Memory B cell (primary cell): ENCODE measurements at regions not wholly inside any gene's neighbourhood (a gene's known extent, or its start where the extent isn't known, plus 50 kb on each side); places are given as distances from the start of the nearest gene placed in this dataset.

Source experiments
- ATAC-seq: fragments of 150-1000 bp; cut with Tn5 transposase; 2 replicates; pipeline ENCODE4 v1.10.0; 2021; ENCODE audit warnings: low read depth, mild to moderate bottlenecking, moderate library complexity
- DNase-seq, 2 donors: peaks; one replicate each; pipeline ENCODE4 v3.0.0; 2022; ENCODE audit warnings: low spot score in 2 of 2
- H3K27ac Mint-ChIP-seq: one replicate; pipeline ENCODE4 v1.8.0; 2022; ENCODE audit warnings: mild to moderate bottlenecking, moderate library complexity, mixed read lengths
- H3K27me3 Mint-ChIP-seq: one replicate; pipeline ENCODE4 v1.8.0; 2022; ENCODE audit warnings: mixed read lengths
- H3K36me3 Mint-ChIP-seq: one replicate; pipeline ENCODE4 v1.8.0; 2022; ENCODE audit warnings: mild to moderate bottlenecking, mixed read lengths
- H3K4me1 Mint-ChIP-seq: one replicate; pipeline ENCODE4 v1.8.0; 2022; ENCODE audit warnings: mixed read lengths
- H3K4me3 Mint-ChIP-seq: one replicate; pipeline ENCODE4 v1.8.0; 2022; ENCODE audit warnings: mild to moderate bottlenecking, moderate library complexity, mixed read lengths
- H3K9me3 Mint-ChIP-seq: one replicate; pipeline ENCODE4 v1.8.0; 2022; ENCODE audit warnings: mixed read lengths

DNA sequence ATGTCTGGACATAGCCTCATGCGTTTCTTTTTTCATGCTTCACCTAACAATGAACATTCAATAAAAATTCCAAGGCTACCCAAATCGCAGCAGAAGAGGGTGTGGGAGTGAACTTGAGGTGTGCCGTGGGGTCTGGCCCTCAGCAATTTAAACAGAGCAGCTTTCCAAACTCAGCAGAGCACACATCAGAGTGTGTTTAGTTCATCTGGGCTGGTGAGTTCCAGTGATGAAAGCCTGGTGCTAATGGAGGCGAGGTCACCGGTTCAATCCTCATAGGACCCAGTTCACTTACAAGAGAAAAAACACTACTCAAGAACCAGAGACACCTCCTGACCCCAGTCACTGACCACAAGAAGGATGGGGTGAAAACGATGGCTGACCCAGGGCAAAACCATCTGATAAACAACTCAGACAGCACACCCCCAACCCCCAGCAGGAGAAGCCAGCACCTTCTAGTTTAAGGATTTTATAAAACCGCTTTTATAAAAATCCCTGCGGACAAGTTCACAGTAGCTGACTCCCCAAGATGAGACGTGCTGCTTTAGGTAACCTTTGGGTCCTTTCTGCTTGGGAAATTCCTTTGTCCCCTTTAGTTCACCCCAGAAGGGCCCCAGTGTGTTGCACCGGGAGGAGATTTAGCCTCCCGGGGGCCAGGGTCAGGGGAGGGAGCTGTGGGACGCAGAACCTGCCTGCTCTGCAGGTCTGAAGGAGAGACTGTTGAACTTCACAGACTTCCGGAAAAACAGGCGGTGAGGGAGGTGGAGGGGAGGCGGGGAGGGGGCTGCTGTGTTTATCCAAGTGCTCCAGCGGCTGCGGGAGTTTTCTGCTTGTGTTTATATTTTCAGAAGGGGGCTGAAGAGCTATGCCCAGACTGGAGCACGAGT is 152.7 kb upstream of the SOX11 start:
- H3K27ac Mint-ChIP-seq: no peak overlapping the region
- peaks cover 7% of the 10 kb centered on the region for H3K9me3 Mint-ChIP-seq
- peaks cover 2% of the 10 kb centered on the region for H3K36me3 Mint-ChIP-seq
- H3K4me1 Mint-ChIP-seq: no peaks in the 10 kb centered on the region
- peaks cover 3% of the 10 kb centered on the region for H3K27me3 Mint-ChIP-seq
- no peak overlapping the region for H3K4me3 Mint-ChIP-seq
- DNase-seq (no peak), ATAC-seq (no peak)

- peaks cover 10% of the 10 kb centered on the region for H3K9me3 Mint-ChIP-seq
- H3K36me3 Mint-ChIP-seq: peaks cover 2% of the 10 kb centered on the region
- H3K4me1 Mint-ChIP-seq: no peaks in the 10 kb centered on the region
- H3K27me3 Mint-ChIP-seq: peaks cover 3% of the 10 kb centered on the region
- no peak for ATAC-seq
- H3K27ac Mint-ChIP-seq: no peak overlapping the region
- no peak for DNase-seq
- H3K4me3 Mint-ChIP-seq: no peak overlapping the region
Measured at GRCh38 chr2:5540856-5541255, 151.3 kb upstream of the SOX11 start.

DNA sequence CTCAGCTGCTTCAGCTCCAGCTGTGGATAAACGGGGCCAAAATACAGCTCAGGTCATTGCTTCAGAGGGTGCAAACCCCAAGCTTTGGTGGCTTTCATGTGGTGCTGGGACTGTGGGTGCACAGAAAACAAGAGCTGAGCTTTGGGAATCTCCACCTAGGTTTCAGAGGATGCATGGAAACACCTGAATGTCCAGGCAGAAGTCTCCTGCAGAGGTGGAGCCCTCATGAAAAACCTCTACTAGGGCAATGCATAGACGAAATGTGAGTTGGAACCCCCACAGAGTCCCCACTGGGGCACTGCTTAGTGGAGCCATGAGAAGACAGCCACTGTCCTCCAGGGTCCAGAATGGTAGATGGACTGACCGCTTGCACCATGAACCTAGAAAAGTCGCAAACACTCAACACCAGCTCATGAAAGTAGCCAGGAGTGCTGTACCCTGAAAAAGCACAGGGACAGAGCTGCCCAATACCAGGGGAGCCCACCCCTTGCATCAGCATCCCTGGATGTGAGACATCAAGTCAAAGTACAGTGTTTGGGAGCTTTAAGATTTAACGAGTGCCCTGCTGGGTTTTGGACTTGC is 147.9 kb upstream of the SOX11 start:
- ATAC-seq: no peak
- no peaks in the 10 kb centered on the region for H3K4me1 Mint-ChIP-seq
- peaks cover 7% of the 10 kb centered on the region for H3K9me3 Mint-ChIP-seq
- DNase-seq: no peak
- H3K36me3 Mint-ChIP-seq: peaks cover 2% of the 10 kb centered on the region
- H3K4me3 Mint-ChIP-seq: no peak overlapping the region
- no peak overlapping the region for H3K27ac Mint-ChIP-seq
- no peaks in the 10 kb centered on the region for H3K27me3 Mint-ChIP-seq

GRCh38 chr2:5546181-5546580 is 146.0 kb upstream of the SOX11 start:
- DNase-seq (no peak), ATAC-seq (no peak)
- Mint-ChIP-seq H3K27ac (no peak overlapping the region), H3K9me3 (peaks cover 7% of the 10 kb centered on the region), H3K4me1 (no peaks in the 10 kb centered on the region), H3K27me3 (no peaks in the 10 kb centered on the region), H3K36me3 (peaks cover 2% of the 10 kb centered on the region), H3K4me3 (no peak overlapping the region)

DNA sequence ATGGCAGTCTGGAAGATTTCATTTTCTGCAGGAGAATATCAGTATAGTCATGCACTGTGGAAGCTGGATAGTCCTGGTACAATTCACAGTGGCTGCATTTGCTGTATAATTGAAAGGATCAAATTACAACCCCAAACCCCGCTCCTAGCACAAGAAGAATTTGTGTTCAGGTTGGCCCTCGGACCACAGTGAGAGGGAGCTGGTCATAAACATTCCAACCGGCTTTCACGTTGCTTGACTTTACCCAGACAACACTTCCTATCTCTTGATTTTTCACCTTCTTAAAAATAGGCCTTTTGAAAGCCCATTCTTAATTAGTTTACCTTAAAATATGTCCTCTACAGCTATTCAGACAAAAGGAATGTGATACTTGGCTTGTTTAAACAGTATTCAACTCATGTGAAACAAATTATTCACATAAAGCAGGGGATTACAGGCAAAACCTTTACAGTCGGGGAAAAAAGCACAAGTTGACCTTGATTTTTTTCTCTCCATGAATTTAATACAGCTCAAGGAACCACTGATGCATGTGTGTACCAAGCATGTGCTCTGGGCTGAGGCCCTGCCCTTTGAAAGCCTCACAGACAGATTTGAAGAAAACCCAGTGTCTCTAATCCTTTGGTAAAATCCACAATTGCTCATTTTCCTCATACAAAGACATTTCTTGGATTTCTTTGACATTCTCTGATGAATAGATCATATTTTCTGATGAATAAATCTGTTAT is 143.0 kb upstream of the SOX11 start:
- H3K4me1 Mint-ChIP-seq: no peaks in the 10 kb centered on the region
- DNase-seq: no peak

DNA sequence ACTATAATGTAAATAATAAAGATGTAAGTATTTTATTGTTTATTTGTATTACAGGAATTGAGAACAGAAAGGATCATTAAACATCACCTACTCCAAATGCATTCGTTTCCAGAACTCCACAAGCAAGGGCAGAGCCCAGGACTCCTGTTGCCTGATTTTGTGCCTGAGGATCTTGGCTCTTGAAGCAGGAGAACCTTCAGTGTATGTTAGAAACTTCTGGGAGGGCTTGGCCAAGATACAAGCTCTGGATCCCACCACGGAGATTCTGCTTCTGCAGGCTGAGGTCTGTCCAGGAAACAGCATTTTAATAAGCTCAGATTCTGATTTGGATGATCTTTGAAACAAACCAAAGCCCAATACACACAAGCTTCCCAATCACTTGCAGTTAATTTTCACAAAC is 142.4 kb upstream of the SOX11 start:
- Mint-ChIP-seq H3K4me1 (no peaks in the 10 kb centered on the region), H3K4me3 (no peak overlapping the region), H3K9me3 (peaks cover 9% of the 10 kb centered on the region), H3K27me3 (peaks cover 2% of the 10 kb centered on the region), H3K36me3 (no peaks in the 10 kb centered on the region), H3K27ac (no peak overlapping the region)
- ATAC-seq (no peak), DNase-seq (no peak)

More for the DNA sequence above, 143.0 kb upstream of the SOX11 start:
- Mint-ChIP-seq H3K27me3 (peaks cover 2% of the 10 kb centered on the region), H3K27ac (no peak overlapping the region), H3K36me3 (no peaks in the 10 kb centered on the region), H3K9me3 (peaks cover 10% of the 10 kb centered on the region), H3K4me3 (no peak overlapping the region)
- no peak for ATAC-seq

DNA sequence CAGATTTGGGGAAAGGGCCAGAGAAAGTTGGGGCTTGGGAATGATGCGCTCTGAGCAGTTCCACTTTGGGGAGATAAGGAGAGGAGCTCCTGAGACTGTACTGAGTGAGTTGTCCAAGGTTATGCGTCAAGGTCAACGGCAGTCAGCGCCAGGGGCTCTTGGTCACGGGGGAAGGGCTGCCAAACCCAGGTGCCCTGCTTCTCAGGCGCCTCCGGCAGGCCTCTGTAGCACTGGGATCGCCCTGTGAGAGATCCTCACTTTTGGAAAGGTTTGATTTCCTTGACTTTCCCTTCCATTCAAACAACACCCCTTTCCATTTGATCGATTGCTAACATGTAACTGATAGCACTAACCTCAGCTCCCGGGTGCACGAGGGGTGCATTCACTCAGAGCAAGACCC is 136.5 kb upstream of the SOX11 start:
- H3K27me3 Mint-ChIP-seq: peaks cover 2% of the 10 kb centered on the region

GRCh38 chr2:5561006-5561405 is 131.2 kb upstream of the SOX11 start:
- Mint-ChIP-seq H3K4me3 (no peak overlapping the region), H3K27me3 (peaks cover 3% of the 10 kb centered on the region), H3K9me3 (peaks cover 5% of the 10 kb centered on the region), H3K27ac (no peak overlapping the region), H3K4me1 (no peaks in the 10 kb centered on the region), H3K36me3 (no peaks in the 10 kb centered on the region)
- no peak for ATAC-seq
- no peak for DNase-seq

More for the DNA sequence above, 136.5 kb upstream of the SOX11 start:
- ATAC-seq (no peak), DNase-seq (no peak)
- Mint-ChIP-seq H3K4me3 (no peak overlapping the region), H3K27ac (no peak overlapping the region), H3K4me1 (no peaks in the 10 kb centered on the region), H3K36me3 (no peaks in the 10 kb centered on the region), H3K9me3 (peaks cover 8% of the 10 kb centered on the region)

GRCh38 chr2:5562426-5562825 is 129.8 kb upstream of the SOX11 start:
- Mint-ChIP-seq H3K27me3 (peaks cover 3% of the 10 kb centered on the region), H3K4me3 (no peak overlapping the region), H3K9me3 (peaks cover 5% of the 10 kb centered on the region), H3K4me1 (no peaks in the 10 kb centered on the region), H3K36me3 (no peaks in the 10 kb centered on the region), H3K27ac (no peak overlapping the region)
- DNase-seq (no peak), ATAC-seq (no peak)

- Mint-ChIP-seq H3K4me1 (no peaks in the 10 kb centered on the region), H3K27me3 (peaks cover 3% of the 10 kb centered on the region), H3K36me3 (no peaks in the 10 kb centered on the region), H3K27ac (no peak overlapping the region), H3K4me3 (no peak overlapping the region), H3K9me3 (peaks cover 3% of the 10 kb centered on the region)
- ATAC-seq: no peak
- no peak for DNase-seq
Measured at GRCh38 chr2:5562865-5563264, 129.3 kb upstream of the SOX11 start.

DNA sequence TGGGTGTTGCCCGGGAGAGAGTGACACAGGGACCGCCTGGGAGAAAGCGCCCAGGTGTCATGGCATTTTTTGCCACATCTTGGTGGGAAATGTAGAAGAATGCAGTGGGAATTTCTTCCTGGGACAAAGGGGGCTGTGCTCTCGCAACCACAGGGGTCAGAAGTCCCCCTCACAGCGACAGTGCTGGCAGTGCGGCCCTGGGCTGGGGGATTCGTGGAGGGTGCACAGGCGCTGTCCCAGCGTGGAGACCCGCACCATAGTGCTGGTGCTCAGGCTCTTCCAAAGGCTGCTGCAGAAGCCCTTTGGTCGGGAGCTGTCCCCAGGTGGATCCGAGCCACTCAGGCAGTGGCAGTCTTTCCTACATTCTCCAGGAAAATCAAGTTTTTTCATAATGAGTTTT is 128.8 kb upstream of the SOX11 start:
- Mint-ChIP-seq H3K36me3 (no peaks in the 10 kb centered on the region), H3K27me3 (peaks cover 3% of the 10 kb centered on the region), H3K4me3 (no peak overlapping the region), H3K27ac (no peak overlapping the region), H3K4me1 (no peaks in the 10 kb centered on the region), H3K9me3 (peaks cover 3% of the 10 kb centered on the region)
- DNase-seq: no peak
- ATAC-seq: no peak

DNA sequence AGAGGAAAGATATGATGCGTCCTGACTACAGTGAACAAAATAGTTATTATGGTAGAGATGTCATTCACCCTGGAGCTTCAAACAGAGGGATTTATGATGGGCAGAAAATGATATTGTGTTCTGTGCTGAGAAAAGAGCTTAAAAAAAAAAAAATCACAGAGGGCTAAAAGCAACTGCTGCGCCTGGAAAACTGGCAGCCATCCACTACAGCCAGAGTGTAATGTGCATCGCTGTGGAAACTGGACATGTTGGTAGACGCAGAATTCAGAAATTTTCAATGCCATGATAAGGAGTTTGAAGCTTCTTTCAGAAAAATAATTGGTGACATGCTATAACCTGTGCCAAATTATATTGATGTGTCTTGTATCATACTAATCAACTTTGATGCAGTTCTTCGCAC is 122.9 kb upstream of the SOX11 start:
- no peaks in the 10 kb centered on the region for H3K27me3 Mint-ChIP-seq
- H3K36me3 Mint-ChIP-seq: no peaks in the 10 kb centered on the region
- peaks cover 2% of the 10 kb centered on the region for H3K9me3 Mint-ChIP-seq
- no peak overlapping the region for H3K27ac Mint-ChIP-seq
- H3K4me1 Mint-ChIP-seq: no peaks in the 10 kb centered on the region
- no peak overlapping the region for H3K4me3 Mint-ChIP-seq
- DNase-seq (no peak), ATAC-seq (no peak)

DNA sequence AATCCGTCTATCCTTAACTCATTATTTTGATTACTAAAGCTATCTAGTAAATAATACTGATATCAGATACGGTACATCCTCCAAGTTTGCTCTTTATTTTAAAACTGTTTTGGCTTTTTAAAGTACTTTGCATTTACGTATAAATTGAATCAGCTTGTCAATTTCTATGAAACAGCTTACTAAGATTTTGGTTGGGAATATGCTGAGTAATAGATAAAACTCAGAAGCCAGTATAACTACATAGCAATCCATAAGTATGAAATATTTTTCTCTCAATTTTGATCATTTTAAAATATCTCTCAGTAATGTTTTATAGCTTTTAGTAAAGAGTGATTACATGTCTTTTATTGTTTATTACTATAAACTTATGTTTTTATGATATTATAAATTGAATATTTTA is 116.2 kb upstream of the SOX11 start:
- no peak for ATAC-seq
- Mint-ChIP-seq H3K27ac (no peak overlapping the region), H3K4me1 (no peaks in the 10 kb centered on the region), H3K4me3 (no peak overlapping the region), H3K27me3 (no peaks in the 10 kb centered on the region), H3K9me3 (peaks cover 6% of the 10 kb centered on the region), H3K36me3 (no peaks in the 10 kb centered on the region)
- no peak for DNase-seq

DNA sequence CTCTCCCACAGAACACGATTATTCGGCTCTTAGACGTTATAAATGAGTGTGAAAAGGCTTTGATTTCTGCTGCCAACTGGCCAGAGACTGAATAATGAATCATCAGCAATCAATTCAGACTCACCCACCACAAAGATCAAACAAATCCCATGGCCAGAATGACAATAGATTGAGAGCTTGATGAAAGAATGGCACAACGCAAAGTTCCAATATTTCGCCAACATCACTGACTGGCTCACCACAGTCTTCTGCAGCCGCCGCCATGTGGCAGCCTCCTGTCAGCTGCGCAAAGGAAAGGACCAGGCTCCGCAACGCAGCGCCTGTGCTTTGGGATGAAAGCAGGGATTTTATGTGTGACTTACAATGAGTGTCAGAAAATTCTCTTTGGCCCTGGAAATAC is 104.4 kb upstream of the SOX11 start:
- Mint-ChIP-seq H3K36me3 (no peaks in the 10 kb centered on the region), H3K27me3 (no peaks in the 10 kb centered on the region), H3K9me3 (peaks cover 2% of the 10 kb centered on the region), H3K4me1 (no peaks in the 10 kb centered on the region), H3K27ac (no peak overlapping the region), H3K4me3 (no peak overlapping the region)
- ATAC-seq (no peak), DNase-seq (no peak)
